SJSA1 (cell line): ENCODE measurements at regions not wholly inside any gene's neighbourhood (a gene's known extent, or its start where the extent isn't known, plus 50 kb on each side); places are given as distances from the start of the nearest gene placed in this dataset.
"Not testable (repeated sequence)": the region's sequence is repeated elsewhere in the genome, so short reads cannot be mapped to it uniquely, and the experiment has no call there.

Experiments
- DNase-seq, 2 experiments: peaks; one replicate each; pipeline ENCODE4 v3.0.0-alpha.2; 2015 to 2020; ENCODE audit warnings: low spot score in 2 of 2, low read depth in 1 of 2
- H3K27ac ChIP-seq: fragments of 250-450 bp; sonication (Bioruptor Pico); 2 replicates; pipeline ENCODE4 v1.5.1; 2020; ENCODE audit warnings: mild to moderate bottlenecking, moderate library complexity
- H3K27me3 ChIP-seq: fragments of 250-450 bp; sonication (Bioruptor Pico); replicated peaks from 2 replicates; pipeline ENCODE4 v1.5.1; 2020; ENCODE audit warnings: mild to moderate bottlenecking, moderate library complexity
- H3K36me3 ChIP-seq: fragments of 250-450 bp; sonication (Bioruptor Pico); 2 replicates; pipeline ENCODE4 v1.5.1; 2020; ENCODE audit warnings: mild to moderate bottlenecking
- H3K4me1 ChIP-seq: fragments of 250-450 bp; sonication (Bioruptor Pico); replicated peaks from 2 replicates; pipeline ENCODE4 v1.6.1; 2021; ENCODE audit warnings: mild to moderate bottlenecking
- H3K4me3 ChIP-seq: fragments of 250-450 bp; sonication (Bioruptor Pico); 2 replicates; pipeline ENCODE4 v1.5.1; 2020; ENCODE audit warnings: mild to moderate bottlenecking
- H3K9me3 ChIP-seq: fragments of 250-450 bp; sonication (Bioruptor Pico); replicated peaks from 2 replicates; pipeline ENCODE4 v1.5.1; 2020; ENCODE audit warnings: mild to moderate bottlenecking

GRCh38 chr10:36017137-36017536 lies 375.0 kb upstream of the FZD8 start:
- Histone ChIP-seq H3K27me3 (no peaks in the 10 kb centered on the region), H3K4me1 (no peaks in the 10 kb centered on the region), H3K27ac (no peak overlapping the region), H3K36me3 (no peaks in the 10 kb centered on the region), H3K9me3 (no peaks in the 10 kb centered on the region), H3K4me3 (no peak overlapping the region)
- no peak for DNase-seq

- Histone ChIP-seq H3K4me3 (no peak overlapping the region), H3K9me3 (no peaks in the 10 kb centered on the region), H3K27me3 (no peaks in the 10 kb centered on the region), H3K36me3 (no peaks in the 10 kb centered on the region), H3K4me1 (no peaks in the 10 kb centered on the region), H3K27ac (no peak overlapping the region)
- no peak for DNase-seq
Observed at GRCh38 chr10:36007369-36007768, 365.3 kb upstream of the FZD8 start.

GRCh38 chr10:36003688-36004087 lies 361.6 kb upstream of the FZD8 start:
- H3K9me3 ChIP-seq: no peaks in the 10 kb centered on the region
- H3K36me3 ChIP-seq: no peaks in the 10 kb centered on the region
- no peak for DNase-seq
- H3K4me3 ChIP-seq: no peak overlapping the region
- H3K27me3 ChIP-seq: no peaks in the 10 kb centered on the region
- H3K27ac ChIP-seq: no peak overlapping the region
- H3K4me1 ChIP-seq: no peaks in the 10 kb centered on the region

- Histone ChIP-seq H3K27me3 (no peaks in the 10 kb centered on the region), H3K9me3 (no peaks in the 10 kb centered on the region)
- no peak for DNase-seq
Observed at GRCh38 chr10:36003031-36003600, 361.0 kb upstream of the FZD8 start.

GRCh38 chr10:36002445-36002844 lies 360.3 kb upstream of the FZD8 start:
- no peak overlapping the region for H3K27ac ChIP-seq
- no peak overlapping the region for H3K4me3 ChIP-seq
- no peaks in the 10 kb centered on the region for H3K4me1 ChIP-seq
- DNase-seq: no peak
- no peaks in the 10 kb centered on the region for H3K9me3 ChIP-seq
- no peaks in the 10 kb centered on the region for H3K27me3 ChIP-seq
- no peaks in the 10 kb centered on the region for H3K36me3 ChIP-seq

More at GRCh38 chr10:36003031-36003600, 361.0 kb upstream of the FZD8 start:
- Histone ChIP-seq H3K27ac (no peak overlapping the region), H3K36me3 (no peaks in the 10 kb centered on the region), H3K4me1 (no peaks in the 10 kb centered on the region), H3K4me3 (no peak overlapping the region)

GRCh38 chr10:36000754-36001153 lies 358.7 kb upstream of the FZD8 start:
- not testable (repeated sequence) for H3K9me3 ChIP-seq, H3K4me3 ChIP-seq, DNase-seq, H3K27me3 ChIP-seq, H3K4me1 ChIP-seq, H3K27ac ChIP-seq, H3K36me3 ChIP-seq

- H3K9me3 ChIP-seq: no peaks in the 10 kb centered on the region
- no peaks in the 10 kb centered on the region for H3K4me1 ChIP-seq
- DNase-seq: no peak
Observed at GRCh38 chr10:35998026-35998425, 355.9 kb upstream of the FZD8 start.

GRCh38 chr10:35995485-35995884 lies 353.4 kb upstream of the FZD8 start:
- no peaks in the 10 kb centered on the region for H3K36me3 ChIP-seq
- H3K27me3 ChIP-seq: no peaks in the 10 kb centered on the region
- no peak overlapping the region for H3K27ac ChIP-seq
- no peak for DNase-seq
- H3K4me3 ChIP-seq: no peak overlapping the region
- no peaks in the 10 kb centered on the region for H3K9me3 ChIP-seq
- no peaks in the 10 kb centered on the region for H3K4me1 ChIP-seq

More at GRCh38 chr10:35998026-35998425, 355.9 kb upstream of the FZD8 start:
- H3K36me3 ChIP-seq: no peaks in the 10 kb centered on the region
- H3K27ac ChIP-seq: no peak overlapping the region
- no peak overlapping the region for H3K4me3 ChIP-seq
- no peaks in the 10 kb centered on the region for H3K27me3 ChIP-seq

GRCh38 chr10:35993591-35994515 lies 351.8 kb upstream of the FZD8 start:
- no peak overlapping the region for H3K4me3 ChIP-seq
- no peaks in the 10 kb centered on the region for H3K27me3 ChIP-seq
- no peak for DNase-seq
- no peak overlapping the region for H3K27ac ChIP-seq
- no peaks in the 10 kb centered on the region for H3K4me1 ChIP-seq
- H3K9me3 ChIP-seq: no peaks in the 10 kb centered on the region
- H3K36me3 ChIP-seq: no peaks in the 10 kb centered on the region

- DNase-seq: no peak
- H3K4me3 ChIP-seq: no peak overlapping the region
- no peaks in the 10 kb centered on the region for H3K36me3 ChIP-seq
- no peaks in the 10 kb centered on the region for H3K9me3 ChIP-seq
- H3K4me1 ChIP-seq: no peaks in the 10 kb centered on the region
- H3K27ac ChIP-seq: no peak overlapping the region
- no peaks in the 10 kb centered on the region for H3K27me3 ChIP-seq
Observed at GRCh38 chr10:35992107-35992506, 350.0 kb upstream of the FZD8 start.

- Histone ChIP-seq H3K36me3 (no peaks in the 10 kb centered on the region), H3K4me3 (no peak overlapping the region), H3K4me1 (no peaks in the 10 kb centered on the region), H3K27ac (no peak overlapping the region), H3K27me3 (no peaks in the 10 kb centered on the region), H3K9me3 (no peaks in the 10 kb centered on the region)
- DNase-seq: no peak
Observed at GRCh38 chr10:35986756-35987502, 344.8 kb upstream of the FZD8 start.

GRCh38 chr10:35979116-35979515 lies 337.0 kb upstream of the FZD8 start:
- no peaks in the 10 kb centered on the region for H3K27me3 ChIP-seq
- H3K27ac ChIP-seq: no peak overlapping the region
- DNase-seq: no peak
- H3K9me3 ChIP-seq: no peaks in the 10 kb centered on the region
- H3K4me3 ChIP-seq: no peak overlapping the region
- no peaks in the 10 kb centered on the region for H3K4me1 ChIP-seq
- no peaks in the 10 kb centered on the region for H3K36me3 ChIP-seq

- H3K27ac ChIP-seq, H3K4me1 ChIP-seq, H3K36me3 ChIP-seq, H3K4me3 ChIP-seq, H3K9me3 ChIP-seq, H3K27me3 ChIP-seq, DNase-seq: not testable (repeated sequence)
Observed at GRCh38 chr10:35973912-35974591, 332.0 kb upstream of the FZD8 start.
